Fibroblast of lung (primary cell): ENCODE measurements at regions not wholly inside any gene's neighbourhood (a gene's known extent, or its start where the extent isn't known, plus 50 kb on each side); places are given as distances from the start of the nearest gene placed in this dataset.

Source experiments
- CTCF ChIP-seq, 2 donors: IDR thresholded peaks in 1 of 2; conservative IDR thresholded peaks in 1 of 2; 1 replicate in 1 of 2; 2 replicates in 1 of 2; pipeline ENCODE4 v1.5.1; 2011 to 2012; ENCODE audit warnings: low read length in 2 of 2, control low read depth in 1 of 2, inconsistent platforms in 1 of 2, low read depth in 1 of 2, mild to moderate bottlenecking in 1 of 2
- EZH2 ChIP-seq: IDR thresholded peaks from 2 replicates; pipeline ENCODE4 v1.5.1; 2012; ENCODE audit warnings: low read length, control low read depth, mild to moderate bottlenecking; ENCODE audit errors: missing control alignments

GRCh38 chr12:16688200-16688599 is 82.2 kb upstream of the LMO3 start:
- no peak for TF ChIP-seq CTCF (conservative IDR thresholded peaks at IDR 0.05 in 1 of 2, IDR thresholded peaks at IDR 0.05 in 1 of 2; ENCODE audit: low read depth in 1 of 2, low read length in 2 of 2)
- no peak for TF ChIP-seq EZH2
